Suprapubic skin (tissue), 4 donors: ENCODE measurements at regions not wholly inside any gene's neighbourhood (a gene's known extent, or its start where the extent isn't known, plus 50 kb on each side); places are given as distances from the start of the nearest gene placed in this dataset.

Experiments
- DNase-seq, 2 donors: peaks; one replicate each; pipeline ENCODE4 v3.0.0-alpha.2; 2019; ENCODE audit warnings: low spot score in 2 of 2
- H3K27ac ChIP-seq: fragments of 200-600 bp; sonication (generic); one replicate; pipeline ENCODE4 v1.5.1; 2019
- H3K27me3 ChIP-seq: fragments of 200-600 bp; sonication (generic); one replicate; pipeline ENCODE4 v1.5.1; 2019
- H3K36me3 ChIP-seq: fragments of 200-600 bp; sonication (generic); one replicate; pipeline ENCODE4 v1.5.1; 2019
- H3K4me1 ChIP-seq: fragments of 200-600 bp; sonication (generic); one replicate; pipeline ENCODE4 v1.5.1; 2019
- H3K4me3 ChIP-seq: fragments of 200-600 bp; sonication (generic); one replicate; pipeline ENCODE4 v1.5.1; 2019; ENCODE audit warnings: mild to moderate bottlenecking
- H3K9me3 ChIP-seq: fragments of 200-600 bp; sonication (generic); one replicate; pipeline ENCODE4 v1.5.1; 2019
- CTCF ChIP-seq, 2 donors: fragments of 200-600 bp in 1 of 2; fragments of 450-650 bp in 1 of 2; sonication (generic) in 1 of 2; IDR thresholded peaks; one replicate each; pipeline ENCODE4 v1.5.1; 2016 to 2019; ENCODE audit warnings: antibody characterized with exemption in 2 of 2, mild to moderate bottlenecking in 1 of 2, moderate library complexity in 1 of 2
- EP300 ChIP-seq: sonication (generic); formaldehyde crosslinking; IDR thresholded peaks from one replicate; pipeline ENCODE4 v1.6.1; 2017; ENCODE audit warnings: antibody characterized with exemption
- POLR2A ChIP-seq, 2 donors: fragments of 450-650 bp; IDR thresholded peaks; one replicate each; pipeline ENCODE4 v1.6.1; 2017; ENCODE audit warnings: antibody characterized with exemption in 2 of 2, mild to moderate bottlenecking in 2 of 2, moderate library complexity in 2 of 2
- POLR2AphosphoS5 ChIP-seq, 3 donors: sonication (generic); formaldehyde crosslinking; IDR thresholded peaks; one replicate each; pipeline ENCODE4 v1.6.1; 2017; ENCODE audit warnings: antibody characterized with exemption in 3 of 3
- WGBS: methylation state at CpG from one replicate; pipeline ENCODE4 v1.1.5; 2018; 5-methylcytosine and 5-hydroxymethylcytosine counted together

- Histone ChIP-seq H3K36me3 (no peaks in the 10 kb centered on the region), H3K4me1 (peaks cover 2% of the 10 kb centered on the region), H3K9me3 (no peaks in the 10 kb centered on the region), H3K4me3 (no peak overlapping the region), H3K27ac (no peak overlapping the region), H3K27me3 (no peaks in the 10 kb centered on the region)
- no peak for DNase-seq
- no peak for TF ChIP-seq CTCF (IDR thresholded peaks at IDR 0.05)
- no peak for TF ChIP-seq EP300
- no peak for TF ChIP-seq POLR2A (IDR thresholded peaks at IDR 0.05)
- TF ChIP-seq POLR2AphosphoS5 (IDR thresholded peaks at IDR 0.05) = no peak
- 93% methylated on average over 2 of the region's 2 CpGs for WGBS
These were observed 332.8 kb upstream of the PLET1 start for GRCh38 chr11:112593440-112593839.

- Histone ChIP-seq H3K36me3 (no peaks in the 10 kb centered on the region), H3K4me1 (no peaks in the 10 kb centered on the region), H3K4me3 (no peak overlapping the region), H3K27ac (no peak overlapping the region), H3K27me3 (no peaks in the 10 kb centered on the region), H3K9me3 (no peaks in the 10 kb centered on the region)
- no peak for DNase-seq
- TF ChIP-seq POLR2AphosphoS5 (IDR thresholded peaks at IDR 0.05) (no peak), EP300 (no peak), POLR2A (IDR thresholded peaks at IDR 0.05) (no peak), CTCF (IDR thresholded peaks at IDR 0.05) (no peak)
These were observed 335.7 kb upstream of the PLET1 start for GRCh38 chr11:112596324-112596723.

- Histone ChIP-seq H3K9me3 (no peaks in the 10 kb centered on the region), H3K36me3 (no peaks in the 10 kb centered on the region), H3K4me1 (no peaks in the 10 kb centered on the region), H3K27me3 (no peaks in the 10 kb centered on the region), H3K27ac (no peak overlapping the region), H3K4me3 (no peak overlapping the region)
- DNase-seq = no peak
- WGBS = 89% methylated on average over 2 of the region's 2 CpGs
- TF ChIP-seq CTCF (IDR thresholded peaks at IDR 0.05) (no peak), POLR2AphosphoS5 (IDR thresholded peaks at IDR 0.05) (no peak), POLR2A (IDR thresholded peaks at IDR 0.05) (no peak), EP300 (no peak)
These were observed 336.7 kb upstream of the PLET1 start for GRCh38 chr11:112597286-112597790.

GRCh38 chr11:112599265-112599664, 338.6 kb upstream of the PLET1 start:
- Histone ChIP-seq H3K27ac (no peak overlapping the region), H3K4me1 (no peaks in the 10 kb centered on the region), H3K4me3 (no peak overlapping the region), H3K27me3 (no peaks in the 10 kb centered on the region), H3K9me3 (no peaks in the 10 kb centered on the region), H3K36me3 (no peaks in the 10 kb centered on the region)
- no peak for DNase-seq
- TF ChIP-seq EP300 (no peak), CTCF (IDR thresholded peaks at IDR 0.05) (no peak), POLR2AphosphoS5 (IDR thresholded peaks at IDR 0.05) (no peak), POLR2A (IDR thresholded peaks at IDR 0.05) (no peak)

GRCh38 chr11:112599856-112600533, 339.3 kb upstream of the PLET1 start:
- H3K4me3 ChIP-seq = no peak overlapping the region
- no peaks in the 10 kb centered on the region for H3K9me3 ChIP-seq
- no peak overlapping the region for H3K27ac ChIP-seq
- TF ChIP-seq EP300 (no peak), CTCF (IDR thresholded peaks at IDR 0.05) (no peak), POLR2AphosphoS5 (IDR thresholded peaks at IDR 0.05) (no peak), POLR2A (IDR thresholded peaks at IDR 0.05) (no peak)
- DNase-seq = no peak
- H3K36me3 ChIP-seq = no peaks in the 10 kb centered on the region
- H3K4me1 ChIP-seq = no peaks in the 10 kb centered on the region
- no peaks in the 10 kb centered on the region for H3K27me3 ChIP-seq
- WGBS = 50% methylated on average over 5 of the region's 5 CpGs
